Heart right ventricle (tissue), 16 donors: ENCODE measurements at regions not wholly inside any gene's neighbourhood (a gene's known extent, or its start where the extent isn't known, plus 50 kb on each side); places are given as distances from the start of the nearest gene placed in this dataset.

ENCODE experiments used
- ATAC-seq, 8 donors: fragments of 200-7000 bp; cut with Tn5 transposase; one replicate each; pipeline ENCODE4 v1.9.1; 2020; ENCODE audit warnings: mild to moderate bottlenecking in 8 of 8, moderate library complexity in 8 of 8, moderate number of reproducible peaks in 1 of 8
- DNase-seq, 2 donors: peaks; one replicate each; pipeline ENCODE4 v3.0.0-alpha.2; 2020
- H3K27ac ChIP-seq, 10 donors: fragments of 200-600 bp; sonication (generic) in 2 of 10; one replicate each; pipeline versions ENCODE4 v1.5.0 to v1.8.0; 2020 to 2022; ENCODE audit warnings: mild to moderate bottlenecking in 3 of 10
- H3K27me3 ChIP-seq, 7 donors: fragments of 200-600 bp; one replicate each; pipeline ENCODE4 v1.8.0; 2021 to 2022; ENCODE audit warnings: mild to moderate bottlenecking in 2 of 7
- H3K36me3 ChIP-seq, 9 donors: fragments of 200-600 bp; sonication (generic) in 1 of 9; one replicate each; pipeline versions ENCODE4 v1.5.0 to v1.8.0; 2020 to 2022; ENCODE audit warnings: mild to moderate bottlenecking in 2 of 9
- H3K4me1 ChIP-seq, 9 donors: fragments of 200-600 bp; sonication (generic) in 1 of 9; one replicate each; pipeline versions ENCODE4 v1.5.0 to v1.8.0; 2020 to 2022; ENCODE audit warnings: mild to moderate bottlenecking in 4 of 9
- H3K4me3 ChIP-seq, 10 donors: fragments of 200-600 bp; sonication (generic) in 2 of 10; one replicate each; pipeline versions ENCODE4 v1.5.0 to v1.8.0; 2020 to 2022; ENCODE audit warnings: mild to moderate bottlenecking in 7 of 10, moderate library complexity in 2 of 10
- H3K9me3 ChIP-seq, 11 donors: fragments of 200-600 bp in 10 of 11; sonication (generic) in 2 of 11; one replicate each; pipeline versions ENCODE4 v1.5.0 to v1.8.0; 2013 to 2022; ENCODE audit warnings: mild to moderate bottlenecking in 2 of 11, control low read depth in 1 of 11, moderate library complexity in 1 of 11
- WGBS, 2 donors: extraction: QIAGEN DNeasy Blood & Tissue Kit; methylation state at CpG; one replicate each; pipeline ENCODE4 v1.1.7; 2013; ENCODE audit warnings: inconsistent platforms in 1 of 2; 5-methylcytosine and 5-hydroxymethylcytosine counted together
- intact Hi-C, 10 donors: fragments of 100-400 bp; cut with DNase I; formaldehyde crosslinking; loops; one replicate each; pipeline versions ENCODE4 v1.11.1 to v1.14.2; 2022
- TF ChIP-seq, protein P1 (sequence below), 9 donors: fragments of 200-600 bp; sonication (generic) in 2 of 9; IDR thresholded peaks; one replicate each; pipeline versions ENCODE4 v1.5.0 to v1.8.0; 2021 to 2022; ENCODE audit warnings: antibody characterized with exemption in 9 of 9, mild to moderate bottlenecking in 5 of 9, moderate library complexity in 1 of 9
- donor health status: Arrhythmogenic right ventricular cardiomyopathy.
- donor health status: ischemic (EF 13 %, LVEDD 7.1; RV severe dilation, severe dysfunction).
- donor health status: healthy with polysubstance abuse.
- donor health status: DM: no; HTN: yes; CAD: no.
- donor health status: DM: no; HTN: no; CAD: no.
- donor health status: ischemic (EF 25% LVEDD 6.9; RV normal size, moderate dysfunction).
- donor health status: ischemic (EF 25% LVEDD 5.7; RV mildly dilated, moderate dysfunction).
- donor health status: healthy.
- donor health status: DM: yes; HTN: yes; CAD: no.
- donor health status: Ischemic cardiomyopathy.
- donor health status: ischemic (EF 35%, LVEDD 5.7; RV mildly dilated, moderate dysfunction).
- donor health status: nonischemic (EF 11% LVEDD 7.7; RV severe dilation, severe dysfunction).
- donor health status: DM: yes; HTN: yes; CAD: no.
- donor health status: PGD.
- donor health status: ischemic (EF 29% LVEDD 5.4; RV normal size, mild dysfunction).
- donor health status: nonischemic (EF 23%, LVEDD 6.1; RV moderate dilation, normal function).

DNA sequence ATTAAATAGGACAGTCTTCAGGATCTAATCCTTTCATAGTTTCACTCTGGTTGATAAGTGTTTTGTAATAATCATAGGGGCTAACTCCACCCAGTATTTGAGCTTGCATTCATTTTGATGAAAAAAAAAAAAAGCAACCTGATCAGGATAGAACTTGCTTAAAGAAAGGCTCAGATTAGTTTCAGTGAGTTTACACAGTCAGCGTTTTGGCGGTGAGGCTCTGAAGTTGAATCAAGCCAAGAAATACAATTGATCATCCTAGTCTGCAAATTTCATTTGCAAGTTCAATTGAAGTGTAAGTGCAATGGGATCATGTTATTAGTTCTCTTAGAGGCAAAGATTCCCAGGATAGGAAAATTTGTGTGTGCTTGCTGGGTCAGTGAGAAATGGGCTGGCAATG, 159.7 kb upstream of the ELL2 start:
- Histone ChIP-seq H3K36me3 (no peaks in the 10 kb centered on the region), H3K27ac (no peak overlapping the region), H3K9me3 (no peaks in the 10 kb centered on the region), H3K4me1 (peaks cover 0 to 17% (median 8%) of the 10 kb centered on the region in 9 donors), H3K4me3 (no peak overlapping the region), H3K27me3 (no peaks in the 10 kb centered on the region)
- 78 to 92% methylated on average over 2 of the region's 2 CpGs for WGBS, 2 donors
- DNase-seq (no peak), ATAC-seq (no peak)
- TF ChIP-seq, protein P1, sequence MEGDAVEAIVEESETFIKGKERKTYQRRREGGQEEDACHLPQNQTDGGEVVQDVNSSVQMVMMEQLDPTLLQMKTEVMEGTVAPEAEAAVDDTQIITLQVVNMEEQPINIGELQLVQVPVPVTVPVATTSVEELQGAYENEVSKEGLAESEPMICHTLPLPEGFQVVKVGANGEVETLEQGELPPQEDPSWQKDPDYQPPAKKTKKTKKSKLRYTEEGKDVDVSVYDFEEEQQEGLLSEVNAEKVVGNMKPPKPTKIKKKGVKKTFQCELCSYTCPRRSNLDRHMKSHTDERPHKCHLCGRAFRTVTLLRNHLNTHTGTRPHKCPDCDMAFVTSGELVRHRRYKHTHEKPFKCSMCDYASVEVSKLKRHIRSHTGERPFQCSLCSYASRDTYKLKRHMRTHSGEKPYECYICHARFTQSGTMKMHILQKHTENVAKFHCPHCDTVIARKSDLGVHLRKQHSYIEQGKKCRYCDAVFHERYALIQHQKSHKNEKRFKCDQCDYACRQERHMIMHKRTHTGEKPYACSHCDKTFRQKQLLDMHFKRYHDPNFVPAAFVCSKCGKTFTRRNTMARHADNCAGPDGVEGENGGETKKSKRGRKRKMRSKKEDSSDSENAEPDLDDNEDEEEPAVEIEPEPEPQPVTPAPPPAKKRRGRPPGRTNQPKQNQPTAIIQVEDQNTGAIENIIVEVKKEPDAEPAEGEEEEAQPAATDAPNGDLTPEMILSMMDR (IDR thresholded peaks at IDR 0.05) = no peak
- intact Hi-C loops = loop anchor here in 2 of 10 donors (10.0 kb wide), 2 partner anchors 213 to 257 kb away; no protein-coding TSS in a partner anchor

DNA sequence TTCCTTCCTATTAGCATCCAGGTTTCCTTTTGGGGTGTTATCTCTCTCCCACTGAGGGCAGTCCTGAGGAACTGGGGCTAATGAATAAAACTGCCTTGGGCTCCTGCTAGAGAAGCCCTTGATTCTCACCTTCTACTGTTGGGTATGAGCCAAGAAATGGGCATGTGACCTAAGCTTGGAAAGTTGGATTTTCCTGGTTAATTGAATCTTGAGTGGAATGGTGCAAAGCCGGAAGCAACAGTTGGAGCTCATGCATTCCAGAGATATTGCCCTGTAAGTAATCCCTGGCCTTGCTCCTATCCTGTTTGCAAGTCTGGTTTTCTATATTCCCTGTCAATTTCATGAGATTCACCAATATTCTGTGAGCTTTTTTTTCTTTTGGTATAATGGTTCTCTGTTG, 158.5 kb upstream of the ELL2 start:
- WGBS, 2 donors = 48 to 58% methylated on average over 1 of the region's 1 CpG
- intact Hi-C loops = loop anchor here in 2 of 10 donors (10.0 kb wide), 2 partner anchors 215 to 255 kb away; no protein-coding TSS in a partner anchor
- no peak for ATAC-seq
- Histone ChIP-seq H3K4me3 (no peak overlapping the region), H3K9me3 (no peaks in the 10 kb centered on the region), H3K36me3 (no peaks in the 10 kb centered on the region), H3K27ac (no peak overlapping the region), H3K27me3 (no peaks in the 10 kb centered on the region), H3K4me1 (peaks cover 0 to 6% (median 2%) of the 10 kb centered on the region in 9 donors)
- TF ChIP-seq, protein P1 (IDR thresholded peaks at IDR 0.05) = no peak
- no peak for DNase-seq

DNA sequence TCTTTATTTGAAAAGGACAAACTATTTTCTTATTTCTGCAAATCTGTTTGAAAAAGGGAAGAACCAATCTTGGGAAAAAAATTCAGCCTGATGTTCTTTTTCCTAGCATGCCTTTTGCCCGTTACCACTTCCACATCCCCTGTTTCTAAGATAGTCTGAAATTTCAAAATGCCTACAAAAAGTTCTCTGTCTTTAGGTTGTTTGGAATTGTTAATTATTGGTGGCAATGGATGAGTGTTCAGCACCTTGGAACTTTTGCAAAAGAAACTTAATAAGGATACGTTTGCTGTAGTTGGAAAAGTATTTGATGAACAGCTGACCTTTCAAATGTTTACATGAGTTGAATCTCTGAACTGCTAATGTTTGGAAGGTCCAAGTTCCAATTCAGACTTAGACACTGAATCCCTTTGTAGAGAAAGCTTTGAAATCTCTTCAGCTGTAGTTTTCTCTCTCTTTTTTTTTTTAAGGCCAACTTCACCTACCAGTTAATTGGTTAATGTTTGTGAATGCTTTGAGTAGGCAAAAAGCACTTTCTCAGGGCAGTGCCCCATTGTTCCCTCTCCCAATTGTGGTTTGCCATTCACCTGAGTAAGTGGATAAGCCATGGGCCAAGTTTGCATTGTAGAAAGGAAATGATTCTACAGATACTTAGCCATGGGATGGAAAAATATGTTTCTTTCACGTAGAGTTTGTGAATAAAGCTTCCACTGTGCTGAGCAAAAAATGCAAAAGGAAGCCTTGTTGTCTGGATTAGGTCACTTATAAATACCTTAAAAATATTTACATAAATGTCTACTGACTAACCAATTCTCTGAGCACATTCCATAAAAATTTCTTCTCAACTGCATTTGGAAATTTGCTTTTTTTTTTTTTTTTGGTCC, 156.4 kb upstream of the ELL2 start:
- 74 to 83% methylated on average over 3 of the region's 3 CpGs for WGBS, 2 donors
- ATAC-seq = no peak
- Histone ChIP-seq H3K9me3 (no peaks in the 10 kb centered on the region), H3K27ac (peak overlapping the region in 1 of 10 donors; percentile 33), H3K27me3 (no peaks in the 10 kb centered on the region), H3K4me3 (no peak overlapping the region), H3K4me1 (peaks cover 0 to 10% (median 0%) of the 10 kb centered on the region in 9 donors), H3K36me3 (no peaks in the 10 kb centered on the region)
- DNase-seq = no peak
- intact Hi-C loops = no loop called here
- TF ChIP-seq, protein P1 (IDR thresholded peaks at IDR 0.05) = no peak

DNA sequence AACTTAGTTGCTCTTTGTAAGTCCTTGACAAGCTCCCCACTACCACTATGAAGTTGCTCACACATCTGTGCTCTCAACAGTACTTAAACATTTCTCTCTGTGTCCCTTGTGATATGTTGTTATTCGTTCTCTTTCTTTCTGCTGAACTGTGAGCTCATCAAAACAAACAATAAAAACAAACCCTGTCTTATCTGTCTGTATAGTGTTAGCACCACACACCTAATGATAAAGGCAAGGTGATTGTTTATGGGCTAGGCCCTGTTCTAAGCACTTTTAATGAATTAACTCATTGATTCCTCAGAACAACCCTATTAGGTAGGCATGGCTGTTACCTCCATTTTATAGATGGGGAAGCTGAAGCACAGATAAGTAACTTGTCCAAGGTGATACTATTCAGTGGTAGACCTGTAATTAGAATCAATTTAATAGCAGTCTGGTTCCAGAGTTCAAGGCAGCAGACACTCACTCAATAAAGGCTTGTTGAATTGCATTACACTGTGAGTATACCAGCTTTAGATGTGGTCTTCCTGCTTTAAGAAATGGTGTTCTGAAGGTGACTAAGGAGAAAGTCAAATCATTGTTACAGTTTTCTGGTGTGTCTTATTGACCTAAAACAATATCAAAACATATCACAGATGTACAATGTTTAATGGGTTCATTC, 153.6 kb upstream of the ELL2 start:
- Histone ChIP-seq H3K4me1 (peaks cover 0 to 10% (median 0%) of the 10 kb centered on the region in 9 donors), H3K27ac (no peak overlapping the region), H3K36me3 (no peaks in the 10 kb centered on the region), H3K4me3 (no peak overlapping the region), H3K27me3 (no peaks in the 10 kb centered on the region), H3K9me3 (no peaks in the 10 kb centered on the region)
- TF ChIP-seq, protein P1 (IDR thresholded peaks at IDR 0.05) = no peak
- ATAC-seq = no peak
- no peak for DNase-seq
- intact Hi-C loops = no loop called here
- 88% methylated on average over 1 of the region's 1 CpG for WGBS, 2 donors
